NCI-H774 (cell line): ENCODE measurements at regions not wholly inside any gene's neighbourhood (a gene's known extent, or its start where the extent isn't known, plus 50 kb on each side); places are given as distances from the start of the nearest gene placed in this dataset.

Experiments used
- DNase-seq: peaks from one replicate; lab custom pipeline; 2025; lab: John Stamatoyannopoulos, UW

DNA sequence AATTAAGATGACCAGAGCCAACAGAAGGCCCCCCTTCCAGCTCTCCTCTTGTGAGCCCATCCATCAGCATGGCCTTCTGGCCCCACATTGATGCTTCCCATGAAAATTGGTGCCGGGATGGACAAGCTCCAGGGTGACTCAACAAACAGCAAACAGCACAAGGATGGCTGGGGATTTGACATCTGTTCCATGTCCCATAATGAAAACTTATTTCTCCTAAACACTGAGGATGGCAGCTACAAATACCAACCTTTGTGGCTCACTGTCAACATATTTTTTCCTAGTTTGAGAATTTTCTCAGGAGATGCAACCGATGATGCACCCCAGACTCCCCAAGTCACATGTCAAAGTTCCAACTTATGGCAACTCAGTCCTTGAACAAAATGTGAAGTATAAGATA, 169.6 kb upstream of the SIX2 start:
- no peak for DNase-seq

DNA sequence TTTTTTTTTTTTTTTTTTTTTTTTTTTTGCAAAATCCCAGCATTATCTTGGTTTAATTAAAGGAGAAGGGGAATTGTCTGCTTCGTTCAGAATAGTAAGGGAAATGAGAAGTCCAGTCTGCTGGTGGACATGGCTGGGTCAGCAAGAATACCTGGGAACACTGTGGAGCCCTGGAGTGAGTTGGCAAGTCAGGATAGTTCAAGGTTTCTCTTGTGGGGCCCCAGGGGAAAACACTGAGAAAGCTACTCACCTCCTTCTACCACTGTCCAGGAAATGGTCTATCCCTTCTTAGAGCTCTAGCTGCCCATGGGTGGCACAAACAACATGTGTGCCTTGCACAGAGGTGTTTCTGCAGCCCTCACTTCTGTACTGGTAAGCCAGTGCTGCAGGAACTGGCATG, 169.1 kb upstream of the SIX2 start:
- DNase-seq: no peak

DNA sequence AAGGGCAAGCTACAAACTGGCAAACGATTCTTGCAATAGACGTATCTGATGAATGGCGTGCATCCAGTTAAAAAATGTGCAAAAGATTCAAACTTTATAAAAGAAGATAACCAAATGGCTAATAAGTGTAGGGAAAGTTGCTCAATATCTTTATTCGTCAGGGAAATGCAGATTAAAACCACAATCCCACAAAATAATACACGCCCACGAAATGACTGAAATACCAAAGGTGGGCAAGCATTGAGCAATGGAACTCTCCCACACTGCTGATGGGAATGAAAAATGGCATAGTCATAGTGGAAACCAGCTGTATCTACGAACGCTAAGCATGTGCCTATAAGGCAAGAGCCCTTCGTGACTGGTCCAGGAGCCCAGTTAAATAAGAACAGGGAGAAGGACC, 168.6 kb upstream of the SIX2 start:
- no peak for DNase-seq

DNA sequence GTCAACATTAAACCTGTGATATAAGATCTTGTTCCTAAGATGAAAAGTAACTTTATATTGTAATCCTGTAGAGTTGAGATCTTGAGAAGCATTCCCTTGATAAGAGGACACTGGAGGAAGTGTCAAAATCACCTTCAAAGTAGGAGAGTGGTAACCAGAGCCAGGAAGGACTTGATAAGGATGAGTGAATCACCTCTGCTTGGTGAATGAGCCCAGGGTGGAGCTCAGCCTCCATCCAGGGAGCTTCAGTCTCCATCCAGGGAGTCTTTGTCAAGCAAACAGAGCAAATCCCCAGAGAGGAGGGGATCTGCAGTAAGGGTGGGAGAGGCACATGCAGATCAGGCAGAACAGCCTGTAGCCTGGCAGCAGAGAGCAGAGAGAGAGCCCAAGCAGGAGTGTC, 167.1 kb upstream of the SIX2 start:
- no peak for DNase-seq

- no peak for DNase-seq
These were observed 164.3 kb upstream of the SIX2 start for GRCh38 chr2:45173513-45173912.

GRCh38 chr2:45172760-45173392, 163.6 kb upstream of the SIX2 start:
- DNase-seq: no peak

DNA sequence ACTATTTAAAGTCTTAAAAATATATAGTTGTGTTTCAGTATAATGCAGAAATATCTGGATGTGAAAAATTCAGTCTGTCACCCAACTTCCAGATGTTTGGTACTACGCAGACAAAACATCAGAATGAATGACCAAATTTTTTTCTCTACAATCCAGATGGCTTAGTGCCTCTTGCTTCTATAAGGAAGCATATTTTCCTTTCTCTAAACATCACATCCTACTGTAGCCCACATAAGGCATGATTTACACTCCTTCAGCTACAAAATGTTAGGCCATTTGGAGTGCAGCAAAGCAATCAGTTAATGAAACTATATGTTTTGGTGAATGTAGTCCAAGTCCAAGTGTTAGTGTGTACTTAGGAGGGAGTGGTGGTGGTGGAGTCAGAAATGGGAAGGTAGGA, 162.9 kb upstream of the SIX2 start:
- DNase-seq: no peak

DNA sequence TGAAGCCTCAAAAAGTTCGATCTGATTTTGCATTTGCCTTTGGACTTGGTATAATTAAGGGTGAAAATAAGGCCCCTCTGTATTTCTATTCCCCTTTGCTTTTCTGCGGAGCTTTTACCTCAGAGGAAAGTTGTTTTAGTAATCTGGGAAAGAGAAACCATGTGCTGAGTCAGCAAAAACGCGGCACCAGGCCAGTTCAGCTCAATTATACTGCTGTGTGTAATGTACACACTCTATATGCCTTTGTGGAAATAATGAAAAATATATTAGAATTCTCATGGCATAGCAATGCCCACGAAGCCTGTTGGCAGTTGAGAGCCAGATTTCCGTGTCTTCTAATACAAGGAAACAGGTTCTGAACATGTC, 161.9 kb upstream of the SIX2 start:
- DNase-seq: no peak

- DNase-seq: no peak
These were observed 161.2 kb upstream of the SIX2 start for GRCh38 chr2:45170191-45171135.

- DNase-seq: peak; percentile 43
These were observed 160.3 kb upstream of the SIX2 start for GRCh38 chr2:45169339-45170190.

GRCh38 chr2:45168711-45169338, 159.6 kb upstream of the SIX2 start:
- peak; percentile 43 for DNase-seq

GRCh38 chr2:45167920-45168629, 158.8 kb upstream of the SIX2 start:
- DNase-seq: no peak

GRCh38 chr2:45166229-45166890, 157.1 kb upstream of the SIX2 start:
- DNase-seq: no peak

GRCh38 chr2:45162711-45163110, 153.5 kb upstream of the SIX2 start:
- no peak for DNase-seq

GRCh38 chr2:45156605-45157004, 147.4 kb upstream of the SIX2 start:
- no peak for DNase-seq

DNA sequence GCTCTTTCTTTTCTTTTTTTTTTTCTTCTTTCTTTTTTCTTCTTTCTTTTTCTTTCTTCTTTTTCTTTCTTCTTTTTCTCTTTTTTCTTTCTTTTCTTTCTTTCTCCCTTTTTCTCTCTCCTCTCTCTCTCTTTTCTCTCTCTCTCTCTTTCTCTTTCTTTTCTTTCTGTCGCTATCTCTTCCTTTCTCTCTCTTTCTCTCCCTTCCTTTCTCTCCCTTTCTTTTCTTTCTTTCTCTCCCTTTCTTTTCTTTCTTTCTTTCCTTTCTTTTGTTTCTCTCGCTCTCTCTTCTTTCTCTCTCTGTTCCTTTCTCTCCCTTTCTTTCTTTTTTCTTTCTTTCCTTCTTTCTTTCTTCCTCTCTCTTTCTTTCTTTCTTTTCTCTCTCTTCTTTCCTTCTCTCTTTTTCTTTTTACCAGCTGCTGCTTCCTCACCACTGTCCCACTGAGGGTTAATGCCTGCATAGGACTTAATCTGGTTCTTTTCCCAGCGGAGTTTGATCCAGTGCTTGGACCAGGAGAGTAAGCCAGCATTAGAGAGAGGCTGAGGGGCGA, 145.4 kb upstream of the SIX2 start:
- no peak for DNase-seq

GRCh38 chr2:45154144-45154543, 144.9 kb upstream of the SIX2 start:
- DNase-seq: no peak

DNA sequence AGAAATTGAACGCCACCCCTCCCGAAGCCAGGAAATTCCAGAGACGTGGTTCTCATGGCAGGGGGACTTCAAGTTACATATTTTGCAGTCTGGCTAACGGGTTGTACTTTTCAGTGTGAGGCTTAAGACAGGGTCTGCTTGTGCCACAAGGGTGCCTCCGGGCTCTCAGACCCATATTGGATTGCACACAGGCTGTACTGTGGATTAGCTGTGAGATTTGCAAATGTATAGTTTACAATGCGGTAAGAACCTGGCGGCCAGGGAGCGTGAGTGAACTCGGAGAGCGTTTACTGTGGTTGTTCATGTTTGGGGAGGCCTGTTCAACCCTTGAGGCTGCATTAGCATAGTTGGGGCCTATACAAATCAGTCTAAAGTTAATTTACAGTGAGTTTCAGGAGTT, 143.9 kb upstream of the SIX2 start:
- no peak for DNase-seq

DNA sequence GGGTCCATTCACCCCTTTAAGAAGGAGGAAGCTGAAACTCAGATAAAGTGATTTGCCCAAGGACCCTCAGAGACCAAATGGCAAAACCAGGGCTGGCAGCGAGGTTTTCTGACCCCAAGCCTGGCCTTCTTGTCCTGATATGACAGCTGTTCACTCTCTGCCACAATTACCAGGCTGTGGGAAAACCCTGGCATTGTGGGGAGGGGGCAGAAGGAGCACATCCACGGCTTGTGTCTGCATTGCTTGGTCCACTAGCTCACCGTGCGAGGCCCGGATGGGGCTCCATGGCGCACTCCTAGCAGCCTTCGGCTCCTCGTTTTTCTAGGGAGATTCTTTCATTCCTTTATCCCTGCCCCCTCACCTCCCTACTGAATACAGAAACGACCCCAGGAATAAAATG, 143.4 kb upstream of the SIX2 start:
- no peak for DNase-seq

DNA sequence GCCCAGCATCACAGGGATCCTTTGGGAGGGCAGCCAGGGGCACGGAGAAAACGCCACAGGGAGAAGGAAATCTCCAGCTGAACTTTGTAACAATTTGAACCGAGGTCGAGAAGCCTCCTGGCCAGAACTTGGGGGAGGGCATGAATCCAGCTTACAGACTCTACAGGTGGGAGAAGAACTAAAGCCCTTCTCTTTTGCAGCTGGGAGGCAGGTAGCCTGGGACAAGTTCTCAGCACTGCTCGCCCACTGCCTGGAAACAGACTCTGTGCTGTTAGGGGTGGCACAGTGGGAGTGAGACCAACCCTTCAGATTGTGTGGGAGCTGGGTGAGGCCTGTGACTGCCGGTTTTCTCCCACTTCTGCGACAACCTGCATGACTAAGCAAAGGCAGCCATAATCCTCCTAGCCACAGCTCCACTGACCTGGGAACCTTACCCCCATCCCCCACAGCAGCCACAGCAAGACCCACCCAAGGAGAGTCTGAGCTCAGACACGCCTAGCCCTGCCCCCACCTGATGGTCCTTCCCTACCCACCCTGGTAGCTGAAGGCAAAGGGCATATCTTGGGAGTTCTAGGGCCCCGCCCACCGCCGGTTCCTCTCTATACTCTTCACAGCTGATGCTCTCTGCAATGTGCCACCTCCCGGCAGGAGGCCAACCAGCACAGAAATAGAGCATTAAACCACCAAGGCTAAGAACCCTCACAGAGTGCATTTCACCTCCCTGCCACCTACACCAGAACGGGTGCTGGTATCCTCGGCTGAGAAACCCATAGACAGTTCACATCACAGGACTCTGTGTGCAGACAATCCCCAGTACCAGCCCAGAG, 136.0 kb upstream of the SIX2 start:
- DNase-seq: no peak
